ENCODE measurements at regions not wholly inside any gene's neighbourhood (a gene's known extent, or its start where the extent isn't known, plus 50 kb on each side); places are given as distances from the start of the nearest gene placed in this dataset.
"Not testable (repeated sequence)": the region's sequence is repeated elsewhere in the genome, so short reads cannot be mapped to it uniquely, and the experiment has no call there.

DNA sequence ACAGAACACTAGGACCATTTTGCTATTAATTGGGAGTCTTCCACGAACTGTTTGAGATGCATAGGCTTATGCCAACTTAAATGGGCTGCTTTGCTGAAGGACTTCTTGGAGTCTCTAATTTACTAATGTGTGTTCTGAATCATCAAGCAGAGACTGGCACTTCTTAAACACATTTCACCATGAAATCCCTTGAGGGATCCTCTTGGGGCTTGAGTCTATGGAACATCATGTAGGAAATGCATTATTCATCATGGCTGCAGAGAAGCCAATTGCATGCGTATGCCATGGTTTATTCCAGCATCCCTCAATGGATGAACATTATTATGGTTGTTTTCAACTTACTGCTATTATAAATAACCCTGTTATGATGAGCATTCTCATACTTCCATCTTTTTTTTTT lies 73.4 kb downstream of the FGD2 start:
- no peak for DNase-seq (ENCODE audit: low read depth)

DNA sequence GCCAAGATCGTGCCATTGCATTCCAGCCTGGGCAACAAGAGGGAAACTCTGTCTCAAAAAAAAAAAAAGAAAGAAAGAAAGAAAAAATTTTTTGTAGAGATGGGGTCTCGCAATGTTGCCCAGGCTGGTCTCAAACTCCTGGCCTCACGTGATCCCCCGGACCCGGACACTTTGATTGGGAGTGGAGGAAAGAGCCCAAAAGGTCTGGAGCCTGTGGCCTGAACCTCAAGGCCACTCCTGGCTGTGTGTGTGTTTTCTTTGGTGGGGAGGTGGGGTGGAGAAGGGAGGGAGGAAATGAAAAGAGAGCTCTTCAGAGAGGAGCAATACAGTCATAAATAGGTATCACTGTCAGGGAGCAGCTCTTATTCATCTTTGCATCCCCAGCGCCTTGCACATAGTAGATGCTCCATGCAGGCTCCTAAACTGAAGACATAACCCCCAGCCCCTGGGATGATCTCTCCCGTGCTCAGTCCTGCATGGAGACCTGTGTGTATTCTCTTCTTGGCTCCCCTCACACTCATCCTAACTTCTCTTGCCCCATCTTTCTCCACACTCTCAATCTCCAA lies 75.7 kb downstream of the FGD2 start:
- no peak for DNase-seq (ENCODE audit: low read depth)

DNA sequence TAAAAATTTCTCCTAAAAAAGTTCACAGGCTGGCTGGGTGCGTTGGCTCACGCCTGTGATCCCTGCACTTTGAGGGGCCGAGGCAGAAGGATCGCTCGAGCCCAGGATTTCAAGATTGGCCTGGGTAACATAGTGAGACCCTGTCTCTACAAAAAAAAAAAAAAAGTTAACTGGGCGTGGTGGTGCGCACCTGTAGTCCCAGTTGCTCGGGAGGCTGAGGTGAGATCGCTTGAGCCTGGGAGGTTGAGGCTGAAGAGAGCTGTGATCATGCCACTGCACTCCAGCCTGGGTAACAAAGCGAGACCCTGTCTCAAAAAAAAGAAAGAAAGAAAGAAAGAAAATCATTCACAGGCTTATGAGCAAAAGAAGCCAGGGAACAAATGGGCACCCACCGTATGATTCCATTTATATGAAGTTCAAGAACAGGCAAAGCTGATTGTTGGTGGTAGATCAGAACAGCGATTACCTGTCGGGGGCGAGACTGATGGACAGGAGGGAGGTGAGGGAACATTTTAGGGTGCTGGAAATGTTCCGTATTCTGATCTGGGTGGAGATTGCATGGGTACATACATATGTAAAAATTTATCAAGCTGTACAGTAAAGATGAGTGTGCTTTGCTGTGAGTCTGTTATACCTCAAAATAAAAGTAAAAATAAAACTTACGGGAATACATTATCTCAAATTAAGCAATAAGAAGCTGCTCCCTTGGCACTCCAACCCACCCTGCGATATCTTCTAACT lies 77.1 kb downstream of the FGD2 start:
- no peak for DNase-seq (ENCODE audit: low read depth)

DNA sequence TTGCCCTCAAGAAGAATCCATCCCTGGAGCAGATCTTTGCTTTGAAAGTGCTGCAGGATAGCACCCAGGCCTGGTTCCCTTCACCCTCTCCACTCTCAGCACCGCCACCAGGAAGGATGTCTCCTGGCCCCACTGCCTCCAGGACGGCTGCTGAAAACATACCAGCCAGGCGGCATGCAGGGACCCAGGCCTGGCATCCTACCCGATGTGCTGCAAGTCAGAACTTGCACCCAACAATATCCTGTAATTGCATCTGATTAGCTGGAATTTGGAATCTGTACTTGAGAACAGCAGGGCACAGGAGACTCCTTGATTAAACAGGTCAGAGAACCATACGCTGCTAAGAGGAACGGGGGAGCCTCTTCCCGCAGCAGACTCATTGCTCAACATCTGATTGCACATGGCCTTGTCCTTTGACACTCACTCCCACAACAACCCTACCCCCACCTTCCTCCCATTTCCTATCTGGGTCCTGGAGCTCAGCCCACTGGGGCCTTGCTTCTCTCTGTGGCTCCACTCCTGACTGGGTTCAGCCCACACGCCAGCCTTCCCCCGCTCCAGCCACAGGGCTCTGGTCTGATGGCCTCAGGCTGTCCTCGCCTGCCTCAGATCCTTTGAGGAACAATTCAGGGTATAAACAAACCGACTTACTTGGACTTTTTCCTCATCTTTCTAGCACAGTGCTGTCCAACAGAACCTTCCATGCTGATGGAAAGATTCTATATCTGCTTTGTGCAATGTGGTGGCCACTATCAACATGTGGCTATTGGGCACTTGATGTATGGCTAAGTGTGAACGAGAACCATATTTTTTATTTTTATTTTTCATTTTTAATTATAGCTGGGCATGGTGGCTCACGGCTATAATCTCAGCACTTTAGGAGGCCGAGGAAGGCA lies 78.0 kb downstream of the FGD2 start:
- peak; percentile 79 for DNase-seq (ENCODE audit: low read depth)

DNA sequence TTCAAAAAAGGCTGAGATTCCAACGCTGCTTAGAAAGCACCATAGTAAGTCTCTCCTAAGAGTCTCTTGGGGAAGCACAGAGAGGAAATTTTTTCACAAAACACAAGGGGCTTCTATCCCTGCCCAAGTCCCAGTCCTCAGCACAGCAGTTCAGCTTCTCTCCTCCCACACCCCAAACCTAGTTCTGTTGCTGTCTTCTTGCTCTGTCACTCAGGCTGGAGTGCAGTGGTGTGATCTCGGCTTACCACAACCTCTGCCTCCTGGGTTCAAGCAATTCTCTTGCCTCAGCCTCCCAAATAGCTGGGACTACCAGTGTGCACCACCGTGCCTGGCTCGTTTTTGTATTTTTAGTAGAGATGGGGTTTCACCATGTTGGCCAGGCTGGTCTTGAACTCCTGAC lies 79.2 kb downstream of the FGD2 start:
- DNase-seq (ENCODE audit: low read depth): not testable (repeated sequence)

DNA sequence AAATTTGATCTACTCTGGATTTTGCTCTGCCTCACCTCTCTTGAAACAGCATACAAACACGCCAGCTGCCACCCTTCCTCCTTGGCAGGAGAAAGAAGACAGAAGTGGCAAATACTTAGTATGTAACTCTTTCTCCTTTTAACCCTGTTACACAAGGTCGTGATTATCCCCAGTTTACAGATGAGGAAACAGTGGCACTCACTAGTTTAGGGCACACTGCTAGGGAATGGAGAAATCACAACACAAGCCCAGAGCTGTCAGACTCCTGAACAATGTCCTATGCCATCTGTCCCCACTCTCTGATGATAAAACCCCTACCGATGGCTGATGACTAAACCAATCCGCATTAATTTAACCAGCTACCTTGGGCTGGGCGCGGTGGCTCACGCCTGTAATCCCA lies 79.7 kb downstream of the FGD2 start:
- no peak for DNase-seq (ENCODE audit: low read depth)

DNA sequence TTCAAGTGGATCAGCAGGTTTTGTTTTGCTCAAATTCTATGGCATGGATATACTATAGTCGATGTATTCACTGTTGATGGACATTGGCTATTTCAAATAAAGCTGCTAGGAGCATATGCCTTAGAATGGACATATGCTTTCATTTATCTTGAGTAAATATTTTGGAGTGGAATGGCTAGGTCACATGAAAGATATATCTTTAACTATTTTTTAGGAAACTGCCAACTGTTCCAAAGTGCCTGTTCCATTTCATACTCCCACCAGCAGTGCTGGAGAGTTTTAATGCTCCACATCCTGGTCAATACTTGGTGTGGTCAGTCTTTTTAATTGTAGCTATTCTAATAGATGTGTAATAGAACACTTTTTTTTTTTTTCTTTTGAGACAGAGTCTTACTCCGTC lies 81.1 kb upstream of the PIM1 start:
- DNase-seq (ENCODE audit: low read depth): no peak

DNA sequence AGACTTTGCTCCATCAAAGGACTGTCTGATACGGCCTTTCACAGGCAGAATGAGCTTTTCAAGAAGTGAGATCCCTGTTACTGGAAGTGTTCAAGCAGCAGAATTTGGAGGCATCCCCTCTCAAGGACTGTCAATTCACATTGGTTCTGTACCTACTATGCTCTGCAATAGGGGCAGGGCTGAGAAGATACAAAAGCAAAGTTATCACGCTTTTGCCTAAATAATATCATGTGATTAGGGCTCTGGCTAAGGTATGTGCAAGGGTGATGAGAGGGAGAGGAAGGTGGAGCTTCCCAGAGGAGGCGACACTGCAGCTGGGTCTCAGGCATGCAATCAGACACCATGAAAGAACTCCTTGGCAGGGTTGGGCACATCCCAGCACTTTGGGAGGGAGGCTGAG lies 80.2 kb upstream of the PIM1 start:
- no peak for DNase-seq (ENCODE audit: low read depth)

DNA sequence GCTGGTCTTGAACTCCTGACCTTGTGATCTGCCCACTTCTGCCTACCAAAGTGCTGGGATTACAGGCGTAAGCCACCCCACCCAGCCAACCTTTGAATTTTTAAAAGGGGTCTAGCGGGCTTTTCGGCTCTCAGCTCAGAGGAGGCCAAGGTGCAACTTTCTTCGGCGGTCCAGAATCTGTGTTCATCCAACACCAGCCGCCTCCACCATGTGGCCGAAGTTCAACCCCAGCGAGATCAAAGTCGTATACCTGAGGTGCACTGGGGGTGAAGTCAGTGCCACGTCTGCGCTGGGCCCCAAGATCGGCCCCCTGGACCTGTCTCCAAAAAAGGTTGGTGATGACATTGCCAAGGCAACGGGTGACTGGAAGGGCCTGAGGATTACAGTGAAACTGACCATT lies 78.8 kb upstream of the PIM1 start:
- DNase-seq (ENCODE audit: low read depth): not testable (repeated sequence)

DNA sequence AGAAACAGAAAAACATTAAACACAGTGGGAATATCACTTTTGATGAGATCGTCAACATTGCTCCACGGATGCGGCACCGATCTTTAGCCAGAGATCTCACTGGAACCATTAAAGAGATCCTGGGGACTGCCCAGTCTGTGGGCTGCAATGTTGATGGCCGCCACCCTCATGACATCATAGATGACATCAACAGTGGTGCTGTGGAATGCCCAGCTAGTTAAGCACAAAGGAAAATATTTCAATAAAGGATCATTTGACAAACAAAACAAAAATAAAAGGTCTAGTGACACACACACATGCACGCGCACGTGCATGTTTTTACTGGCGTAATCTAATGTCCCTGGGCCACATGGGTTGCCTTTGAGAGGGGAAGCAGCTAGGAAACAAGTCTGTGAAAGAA lies 78.4 kb upstream of the PIM1 start:
- not testable (repeated sequence) for DNase-seq (ENCODE audit: low read depth)

DNA sequence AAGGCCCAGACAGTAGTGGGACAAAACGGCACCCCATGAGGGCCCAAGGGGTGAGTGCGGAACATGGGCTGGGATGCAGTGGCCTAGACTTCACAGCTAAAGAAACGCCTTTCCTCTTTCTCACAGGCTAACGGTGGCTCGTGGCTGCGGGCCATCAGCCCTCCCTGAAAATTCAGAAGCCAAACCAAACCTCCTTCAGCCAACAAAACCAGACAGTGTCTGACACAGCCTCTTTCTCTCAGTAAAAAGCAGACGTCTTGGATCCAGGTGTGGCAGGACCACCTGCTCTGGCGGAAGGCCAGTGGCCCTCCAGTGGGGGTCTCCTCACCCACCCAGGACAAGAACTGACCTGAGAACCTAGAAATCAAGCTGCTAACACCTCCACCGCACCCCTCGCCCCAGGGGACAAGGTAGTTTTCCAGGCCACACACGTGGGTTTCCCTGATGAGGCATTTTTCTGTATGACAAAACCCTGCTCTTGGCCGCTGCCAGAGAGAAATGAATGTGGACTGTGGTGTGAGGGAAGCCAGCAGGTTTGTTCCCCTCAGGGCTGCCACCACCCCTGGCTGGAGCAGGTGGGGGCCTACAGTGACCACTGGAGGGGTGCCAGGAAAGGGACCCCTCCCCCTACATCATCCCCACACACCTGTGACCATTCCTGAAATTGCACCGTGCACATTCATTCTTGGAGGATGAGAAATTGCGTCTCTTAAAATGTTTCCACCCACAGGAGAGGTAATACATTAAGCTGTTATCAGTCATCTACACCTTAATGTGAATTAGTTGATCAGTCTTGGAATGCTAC lies 76.8 kb upstream of the PIM1 start:
- no peak for DNase-seq (ENCODE audit: low read depth)

DNA sequence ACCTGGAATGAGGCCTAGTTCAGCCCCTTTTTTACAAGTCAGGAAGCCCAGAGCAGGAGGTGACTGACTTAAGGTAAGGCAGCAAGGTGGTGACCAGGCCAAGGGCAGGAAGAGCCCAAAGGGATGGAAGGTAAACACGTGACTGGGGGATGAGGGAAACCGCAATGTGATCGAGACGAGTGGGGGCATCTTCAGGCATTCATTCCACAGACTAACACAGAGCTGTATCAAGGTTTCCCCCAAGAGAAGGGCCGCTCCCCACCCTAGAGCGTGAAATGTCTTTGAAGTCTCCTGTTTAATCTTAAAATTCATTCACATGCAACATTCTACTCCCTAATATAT lies 76.3 kb upstream of the PIM1 start:
- no peak for DNase-seq (ENCODE audit: low read depth)

DNA sequence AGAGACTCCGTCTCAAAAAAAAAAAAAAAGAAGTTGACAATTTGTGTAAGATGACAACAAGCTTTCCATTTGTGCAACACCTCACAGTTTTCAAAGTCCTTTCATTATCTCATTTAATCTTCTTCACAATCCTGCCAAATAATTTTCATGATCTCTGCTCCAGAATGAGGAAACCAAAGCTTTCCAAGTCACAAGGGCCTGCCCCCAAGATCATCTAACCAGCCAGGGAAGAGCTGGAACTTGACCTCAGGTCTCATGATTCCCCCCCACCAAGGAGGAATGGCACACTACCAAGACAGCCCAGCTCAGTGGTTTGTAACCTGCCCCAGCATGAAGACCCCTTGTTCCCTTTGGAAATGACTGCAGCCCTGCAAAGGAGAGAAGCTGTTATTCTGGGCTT lies 74.0 kb upstream of the PIM1 start:
- no peak for DNase-seq (ENCODE audit: low read depth)

DNA sequence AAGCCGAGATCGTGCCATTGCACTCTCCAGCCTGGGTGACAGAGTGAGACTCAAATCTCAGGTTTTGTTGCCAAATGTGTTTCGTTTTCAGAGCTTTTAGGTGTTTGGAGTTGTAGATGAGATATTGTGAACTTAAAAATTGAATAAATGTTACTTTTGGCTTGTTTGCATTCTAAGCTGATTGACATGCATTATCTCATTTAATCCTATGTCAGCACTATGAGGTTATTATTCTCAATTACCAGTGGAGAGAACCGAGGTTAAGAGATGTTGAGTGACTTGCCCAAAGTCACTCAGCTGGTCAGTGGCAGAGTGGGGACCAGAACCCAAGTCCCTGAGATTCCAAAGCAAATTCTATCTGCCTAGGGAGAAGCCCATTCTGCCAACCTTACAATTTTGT lies 72.6 kb upstream of the PIM1 start:
- no peak for DNase-seq (ENCODE audit: low read depth)

DNA sequence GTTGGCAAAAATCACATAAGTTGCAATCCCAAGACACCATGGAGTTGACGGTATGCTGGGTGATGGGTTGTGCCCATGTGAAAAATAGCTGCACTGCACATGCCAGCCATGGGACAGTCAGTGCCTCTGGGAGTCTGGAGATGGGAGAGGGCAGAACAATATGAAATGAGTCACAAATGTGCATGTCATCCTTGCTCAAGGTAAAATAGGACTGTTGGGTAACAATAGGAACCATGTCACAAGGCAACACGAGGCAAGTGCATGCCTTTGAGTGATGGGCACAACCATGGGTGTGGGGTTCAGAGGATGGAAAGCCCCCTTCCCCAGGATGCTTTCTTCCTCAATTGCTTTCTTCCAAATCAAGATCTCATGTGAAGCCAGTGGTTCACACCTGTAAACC lies 70.5 kb upstream of the PIM1 start:
- peak; percentile 34 for DNase-seq (ENCODE audit: low read depth)

DNA sequence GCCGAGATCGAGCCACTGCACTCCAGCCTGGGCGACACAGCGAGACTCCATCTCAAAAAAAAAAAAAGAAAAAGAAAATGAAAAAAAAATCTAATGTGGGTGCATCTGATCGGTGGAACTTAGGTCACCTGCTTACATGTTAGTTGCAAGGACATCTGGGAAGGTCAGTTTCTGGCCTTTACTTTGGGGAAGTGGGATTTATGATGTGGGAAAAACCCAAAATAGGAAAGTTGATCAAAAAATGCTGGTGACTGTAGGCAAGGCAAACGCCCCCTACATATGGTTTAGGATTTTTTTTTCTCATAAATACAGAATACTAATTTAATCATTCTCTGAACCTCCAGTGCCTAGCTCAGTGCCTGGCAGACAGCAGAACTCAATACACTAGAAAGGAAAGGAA lies 69.2 kb upstream of the PIM1 start:
- DNase-seq (ENCODE audit: low read depth): no peak

DNA sequence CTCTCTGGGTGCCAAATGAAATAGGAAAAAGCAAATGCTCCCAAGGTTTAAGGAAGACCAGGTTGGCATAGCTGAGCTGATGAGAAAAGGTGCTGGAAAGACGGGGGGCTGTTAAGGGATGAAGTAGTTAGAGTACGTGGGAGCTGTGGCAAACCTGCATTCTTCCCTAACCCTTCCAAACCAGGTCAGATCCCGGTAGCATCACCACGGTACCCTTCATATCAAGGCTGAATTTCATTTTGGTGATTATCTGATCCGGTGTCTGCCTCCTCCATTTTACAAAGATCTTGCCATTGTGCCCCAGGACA lies 68.0 kb upstream of the PIM1 start:
- DNase-seq (ENCODE audit: low read depth): no peak

DNA sequence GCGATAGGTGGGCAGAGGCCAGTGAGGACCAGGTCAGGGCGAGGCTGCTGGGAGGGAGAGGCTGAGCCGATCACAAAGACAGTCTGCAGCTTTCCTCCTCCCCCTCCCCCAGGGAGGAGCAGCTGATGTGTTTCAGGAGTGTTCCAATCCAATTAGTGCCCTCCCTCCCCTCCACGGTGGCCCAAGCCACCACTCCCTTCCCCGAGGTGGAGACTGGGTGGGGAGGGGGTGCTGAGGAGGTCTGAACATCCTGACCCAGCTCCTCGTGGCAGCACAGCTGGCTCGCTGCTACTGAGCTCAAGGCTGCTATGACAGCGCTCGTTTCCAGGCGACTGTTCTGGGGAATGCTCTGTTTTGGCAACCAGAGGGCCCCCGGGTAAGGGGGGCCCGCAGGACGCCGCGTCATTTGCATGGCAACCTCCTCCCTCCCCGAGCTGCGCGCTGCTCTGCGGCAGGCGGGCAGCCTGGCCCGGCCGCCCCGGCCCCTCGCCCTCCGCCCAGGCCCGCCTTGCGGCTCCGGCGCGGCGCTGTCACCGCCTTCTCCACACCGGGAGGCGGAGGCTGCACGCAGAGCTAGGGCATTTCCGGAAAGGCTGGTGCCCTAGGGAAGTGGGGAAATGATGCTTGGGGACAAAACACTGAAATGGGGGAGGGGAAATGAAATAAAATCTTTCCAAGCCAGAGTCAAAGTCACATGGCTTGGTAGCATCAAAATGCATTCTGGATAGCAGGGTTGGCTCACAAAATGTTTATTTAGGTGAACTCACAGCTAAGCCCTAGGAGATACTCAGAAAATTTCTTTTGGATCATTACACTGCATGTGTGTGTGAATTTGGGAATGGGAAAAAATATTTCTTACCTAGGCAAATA lies 67.4 kb upstream of the PIM1 start:
- peak; percentile 92 for DNase-seq (ENCODE audit: low read depth)

DNA sequence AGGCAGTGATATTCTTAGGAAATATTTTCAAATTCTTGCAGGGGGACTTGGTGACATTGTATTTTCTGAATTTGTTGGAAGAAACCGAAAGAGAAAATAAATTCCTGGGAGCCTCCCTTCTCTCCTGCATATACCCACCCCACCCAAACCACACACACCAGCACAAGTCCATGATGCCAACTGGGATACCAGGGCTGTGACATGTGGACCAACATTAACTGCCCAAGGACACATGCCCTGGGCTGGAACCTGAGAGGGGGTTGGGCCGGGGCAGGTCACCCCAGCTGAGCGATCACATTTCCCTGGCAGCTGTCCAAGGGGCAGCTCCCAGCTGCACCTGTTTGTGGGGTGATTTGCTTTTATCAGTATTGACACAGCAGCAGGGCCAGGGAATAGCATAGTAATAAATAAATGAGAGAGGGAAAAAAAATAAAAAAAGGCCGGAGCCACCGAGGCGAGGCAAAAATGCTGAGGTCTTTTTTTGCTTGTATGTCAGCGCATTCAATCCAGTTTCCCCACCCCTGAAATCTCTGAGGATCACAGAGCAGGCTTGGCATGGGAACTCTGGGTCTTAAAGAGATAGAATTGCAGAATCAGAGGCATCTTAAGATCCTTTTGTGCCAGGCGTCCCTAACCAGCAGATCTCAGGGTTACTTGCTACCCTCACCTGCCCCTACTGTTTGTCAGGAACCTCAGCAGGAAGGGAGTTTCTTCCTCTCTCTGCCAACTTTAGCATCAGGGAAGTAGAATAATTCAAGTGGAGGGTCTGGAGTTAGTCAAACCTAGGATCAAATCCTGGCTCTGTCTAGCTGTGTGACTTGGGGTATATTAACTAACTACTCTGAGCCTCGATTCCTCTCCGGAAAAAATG lies 66.5 kb upstream of the PIM1 start:
- DNase-seq (ENCODE audit: low read depth): peak; percentile 56

DNA sequence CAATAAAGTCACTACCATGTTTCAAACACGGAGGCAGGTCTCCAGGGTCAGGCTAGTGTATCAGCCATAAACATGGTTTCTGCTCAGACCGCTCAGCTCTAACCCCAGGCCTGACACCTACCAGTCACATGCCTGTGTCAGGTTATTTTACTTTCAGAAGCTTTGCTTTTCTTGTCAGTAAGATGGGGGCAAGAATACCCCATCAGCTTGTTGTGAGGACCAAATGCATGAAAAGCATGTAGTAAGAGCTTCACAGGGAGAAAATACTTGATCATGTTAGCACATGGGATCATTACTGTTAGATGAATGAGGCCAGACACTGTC lies 65.2 kb upstream of the PIM1 start:
- no peak for DNase-seq (ENCODE audit: low read depth)
